22Rv1 (cell line): ENCODE measurements at regions not wholly inside any gene's neighbourhood (a gene's known extent, or its start where the extent isn't known, plus 50 kb on each side); places are given as distances from the start of the nearest gene placed in this dataset.

Experiments used
- CTCF ChIP-seq: fragments of 450-650 bp; IDR thresholded peaks from 2 replicates; pipeline ENCODE4 v1.5.1; 2017; ENCODE audit warnings: mild to moderate bottlenecking
- ZFX ChIP-seq: fragments of 450-650 bp; IDR thresholded peaks from 2 replicates; pipeline ENCODE4 v1.6.1; 2017; ENCODE audit warnings: antibody characterized with exemption, borderline replicate concordance

GRCh38 chr3:148235566-148235965 is 462.1 kb upstream of the AGTR1 start:
- no peak for TF ChIP-seq CTCF
- TF ChIP-seq ZFX = no peak
